ENCODE measurements at regions not wholly inside any gene's neighbourhood (a gene's known extent, or its start where the extent isn't known, plus 50 kb on each side); places are given as distances from the start of the nearest gene placed in this dataset.

DNA sequence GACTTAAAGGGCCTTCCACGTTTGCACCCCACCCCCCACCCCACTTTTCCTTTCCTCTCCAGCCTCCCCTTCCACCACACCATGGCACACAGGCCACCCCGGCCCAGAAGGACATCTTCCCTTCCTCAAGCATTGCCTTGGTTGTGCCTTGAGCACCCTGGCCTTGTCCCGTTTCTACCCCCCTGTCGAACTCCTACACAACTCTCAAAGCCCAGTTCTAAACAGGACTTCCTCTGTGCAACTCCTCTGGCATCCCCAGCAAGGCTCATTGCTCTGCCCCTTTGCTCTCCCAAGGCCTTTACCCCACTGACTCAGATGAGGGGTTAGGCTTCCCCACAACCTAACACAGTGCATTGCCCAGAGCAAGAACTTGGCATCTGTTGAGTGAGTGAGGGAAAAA is 136.1 kb downstream of the HERPUD2 start:
- TF ChIP-seq POLR2A (IDR thresholded peaks at IDR 0.05; ENCODE audit: low read length) (no peak), GATA1 (IDR thresholded peaks at IDR 0.05; ENCODE audit: low read depth, low read length) (no peak)
